SK-N-SH treated with all-trans-retinoic acid at 6 μM for 48 hours (cell line): ENCODE measurements at regions not wholly inside any gene's neighbourhood (a gene's known extent, or its start where the extent isn't known, plus 50 kb on each side); places are given as distances from the start of the nearest gene placed in this dataset.

Source experiments
- ESRRG ChIP-seq: fragments of 250-450 bp; sonication (Bioruptor Pico); IDR thresholded peaks from 2 replicates; pipeline ENCODE4 v1.6.1; 2021; ENCODE audit warnings: mild to moderate bottlenecking
- RARB ChIP-seq: fragments of 250-450 bp; sonication (Bioruptor Pico); IDR thresholded peaks from 2 replicates; pipeline ENCODE4 v1.8.0; 2021; ENCODE audit warnings: mild to moderate bottlenecking, moderate library complexity
- ZNF70 ChIP-seq: fragments of 450-650 bp; formaldehyde crosslinking; IDR thresholded peaks from 2 replicates; pipeline ENCODE4 v1.5.0; 2020; ENCODE audit warnings: mild to moderate bottlenecking, moderate library complexity
- TF ChIP-seq, protein P1 (sequence below): fragments of 250-450 bp; sonication (Bioruptor Pico); IDR thresholded peaks from 2 replicates; pipeline ENCODE4 v1.8.0; 2020; ENCODE audit warnings: mild to moderate bottlenecking, moderate library complexity, borderline replicate concordance

DNA sequence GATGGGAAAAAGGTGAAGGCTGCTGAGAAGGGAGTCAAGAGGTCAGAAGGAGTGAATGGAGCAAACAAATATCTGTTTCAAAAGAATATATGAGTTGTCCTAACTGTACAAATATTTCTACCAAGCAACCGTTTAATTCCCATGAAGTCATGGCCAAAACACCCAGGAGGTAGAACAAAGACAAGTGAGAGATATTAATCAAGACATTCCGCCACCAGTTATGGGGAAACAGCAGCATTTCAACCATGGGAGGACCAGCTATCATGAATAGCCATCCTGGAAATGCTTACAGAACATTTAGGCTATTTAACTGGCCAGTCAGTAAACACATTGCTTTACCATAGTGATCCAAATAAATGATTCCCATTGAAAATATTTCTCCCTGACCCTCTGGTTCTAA lies 396.3 kb downstream of the IRS1 start:
- TF ChIP-seq ZNF70 (CRISPR knock-in tag) (no peak), ESRRG (no peak), RARB (CRISPR knock-in tag) (no peak)
- TF ChIP-seq, protein P1, sequence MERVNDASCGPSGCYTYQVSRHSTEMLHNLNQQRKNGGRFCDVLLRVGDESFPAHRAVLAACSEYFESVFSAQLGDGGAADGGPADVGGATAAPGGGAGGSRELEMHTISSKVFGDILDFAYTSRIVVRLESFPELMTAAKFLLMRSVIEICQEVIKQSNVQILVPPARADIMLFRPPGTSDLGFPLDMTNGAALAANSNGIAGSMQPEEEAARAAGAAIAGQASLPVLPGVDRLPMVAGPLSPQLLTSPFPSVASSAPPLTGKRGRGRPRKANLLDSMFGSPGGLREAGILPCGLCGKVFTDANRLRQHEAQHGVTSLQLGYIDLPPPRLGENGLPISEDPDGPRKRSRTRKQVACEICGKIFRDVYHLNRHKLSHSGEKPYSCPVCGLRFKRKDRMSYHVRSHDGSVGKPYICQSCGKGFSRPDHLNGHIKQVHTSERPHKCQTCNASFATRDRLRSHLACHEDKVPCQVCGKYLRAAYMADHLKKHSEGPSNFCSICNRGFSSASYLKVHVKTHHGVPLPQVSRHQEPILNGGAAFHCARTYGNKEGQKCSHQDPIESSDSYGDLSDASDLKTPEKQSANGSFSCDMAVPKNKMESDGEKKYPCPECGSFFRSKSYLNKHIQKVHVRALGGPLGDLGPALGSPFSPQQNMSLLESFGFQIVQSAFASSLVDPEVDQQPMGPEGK = no peak
